ENCODE measurements at regions not wholly inside any gene's neighbourhood (a gene's known extent, or its start where the extent isn't known, plus 50 kb on each side); places are given as distances from the start of the nearest gene placed in this dataset.

GRCh38 chr6:14727494-14728395 lies 518.1 kb upstream of the JARID2 start:
- ATAC-seq, result no peak
- DNase-seq (ENCODE audit: low spot score), result no peak
- no peaks in the 10 kb centered on the region for H3K36me3 Mint-ChIP-seq
- H3K9me3 Mint-ChIP-seq, result peaks cover 4% of the 10 kb centered on the region
- no peak overlapping the region for H3K4me3 Mint-ChIP-seq
- peak overlapping the region; percentile 16 to 42 for H3K27ac Mint-ChIP-seq
- H3K27me3 Mint-ChIP-seq, result no peaks in the 10 kb centered on the region
- peaks cover 27 to 51% of the 10 kb centered on the region in 2 donors for H3K4me1 Mint-ChIP-seq (ENCODE audit: low read depth in 2 of 2)

DNA sequence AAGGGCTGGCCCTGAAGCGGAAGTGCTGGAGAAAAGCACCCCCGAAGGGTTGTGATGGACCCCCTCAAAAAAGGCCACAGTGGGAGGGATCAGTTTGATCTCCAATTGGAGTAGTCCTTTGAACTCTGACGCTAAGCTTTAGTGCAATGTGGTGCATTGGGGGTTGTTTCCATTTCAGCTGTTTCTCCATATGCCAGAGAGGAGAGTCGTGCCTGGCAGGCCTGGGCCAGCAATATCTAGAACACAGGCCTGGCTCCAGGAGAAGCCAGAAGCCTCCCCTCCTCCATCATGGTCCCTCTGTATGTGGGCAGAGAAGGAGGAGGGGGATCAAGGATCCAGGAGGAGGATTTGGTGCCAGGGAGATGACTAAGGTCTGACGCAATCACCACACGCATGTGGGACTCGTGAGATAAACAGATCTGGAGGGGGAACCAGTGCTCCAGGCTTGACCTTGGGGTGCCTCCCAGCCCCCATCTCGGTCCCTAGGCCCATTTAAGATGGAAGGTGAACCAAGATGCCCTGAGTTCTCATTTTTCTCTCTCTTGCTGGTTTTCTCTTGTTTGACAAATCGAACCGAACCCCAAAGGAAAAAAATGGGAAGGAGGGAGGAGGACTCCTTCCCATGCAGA lies 517.4 kb upstream of the JARID2 start:
- Mint-ChIP-seq H3K9me3 (peaks cover 2% of the 10 kb centered on the region), H3K27ac (peak overlapping the region; percentile 16 to 42), H3K27me3 (no peaks in the 10 kb centered on the region), H3K4me1 (ENCODE audit: low read depth in 2 of 2) (peaks cover 31 to 52% of the 10 kb centered on the region in 2 donors), H3K4me3 (no peak overlapping the region), H3K36me3 (peaks cover 2% of the 10 kb centered on the region)
- no peak for DNase-seq (ENCODE audit: low spot score)
- ATAC-seq, result no peak

GRCh38 chr6:14729129-14729871 lies 516.6 kb upstream of the JARID2 start:
- no peaks in the 10 kb centered on the region for H3K27me3 Mint-ChIP-seq

GRCh38 chr6:14730654-14731053 lies 515.2 kb upstream of the JARID2 start:
- peak overlapping the region in 1 of 2 donors; percentile 94 for H3K27ac Mint-ChIP-seq
- H3K36me3 Mint-ChIP-seq, result peaks cover 14% of the 10 kb centered on the region
- no peak overlapping the region for H3K4me3 Mint-ChIP-seq

More at GRCh38 chr6:14729129-14729871, 516.6 kb upstream of the JARID2 start:
- Mint-ChIP-seq H3K4me1 (ENCODE audit: low read depth in 2 of 2) (peaks cover 36 to 58% of the 10 kb centered on the region in 2 donors), H3K27ac (peak overlapping the region; percentile 14 to 42), H3K36me3 (peaks cover 10% of the 10 kb centered on the region), H3K9me3 (peaks cover 5% of the 10 kb centered on the region), H3K4me3 (no peak overlapping the region)
- ATAC-seq (no peak), DNase-seq (ENCODE audit: low spot score) (no peak)

DNA sequence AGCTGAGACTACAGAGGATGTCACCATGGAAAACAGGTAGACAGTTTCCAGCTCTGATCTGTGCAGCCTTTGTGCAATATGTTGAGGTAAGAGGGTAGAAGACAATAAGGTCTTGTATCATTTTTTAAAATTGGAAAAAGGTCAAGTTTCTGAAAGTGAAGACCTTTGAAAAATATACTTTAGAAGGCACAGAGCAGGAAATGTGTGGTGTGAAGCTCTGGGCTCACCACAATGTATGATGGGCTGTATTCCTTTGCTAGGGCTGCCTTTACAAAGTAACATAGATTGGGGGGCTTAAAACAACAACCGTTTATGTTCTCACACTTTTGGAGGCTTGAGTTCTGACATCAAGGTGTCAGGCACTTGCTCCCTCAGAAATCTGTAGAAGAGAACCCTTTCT lies 514.3 kb upstream of the JARID2 start:
- DNase-seq (ENCODE audit: low spot score), result no peak
- Mint-ChIP-seq H3K36me3 (peaks cover 19% of the 10 kb centered on the region), H3K27ac (peak overlapping the region; percentile 89 to 94), H3K4me1 (ENCODE audit: low read depth in 2 of 2) (peaks cover 57 to 75% of the 10 kb centered on the region in 2 donors), H3K9me3 (peaks cover 8% of the 10 kb centered on the region), H3K4me3 (peak overlapping the region; percentile 64), H3K27me3 (no peaks in the 10 kb centered on the region)
- no peak for ATAC-seq

More at GRCh38 chr6:14730654-14731053, 515.2 kb upstream of the JARID2 start:
- peaks cover 48 to 68% of the 10 kb centered on the region in 2 donors for H3K4me1 Mint-ChIP-seq (ENCODE audit: low read depth in 2 of 2)
- no peak for ATAC-seq
- no peak for DNase-seq (ENCODE audit: low spot score)
- peaks cover 8% of the 10 kb centered on the region for H3K9me3 Mint-ChIP-seq
- no peaks in the 10 kb centered on the region for H3K27me3 Mint-ChIP-seq

GRCh38 chr6:14732226-14732843 lies 513.5 kb upstream of the JARID2 start:
- Mint-ChIP-seq H3K27ac (peak overlapping the region; percentile 89 to 94), H3K9me3 (peaks cover 8% of the 10 kb centered on the region), H3K4me1 (ENCODE audit: low read depth in 2 of 2) (peaks cover 64 to 77% of the 10 kb centered on the region in 2 donors), H3K27me3 (no peaks in the 10 kb centered on the region), H3K36me3 (peaks cover 23% of the 10 kb centered on the region), H3K4me3 (peak overlapping the region; percentile 64)
- ATAC-seq, result no peak
- DNase-seq (ENCODE audit: low spot score), result no peak

GRCh38 chr6:14732844-14733757 lies 512.8 kb upstream of the JARID2 start:
- peaks cover 64 to 76% of the 10 kb centered on the region in 2 donors for H3K4me1 Mint-ChIP-seq (ENCODE audit: low read depth in 2 of 2)
- peak overlapping the region; percentile 64 for H3K4me3 Mint-ChIP-seq
- ATAC-seq (peak; percentile 69 to 72), DNase-seq (ENCODE audit: low spot score) (no peak)
- H3K27ac Mint-ChIP-seq, result peak overlapping the region; percentile 89 to 94
- H3K27me3 Mint-ChIP-seq, result no peaks in the 10 kb centered on the region
- H3K9me3 Mint-ChIP-seq, result peaks cover 8% of the 10 kb centered on the region
- peaks cover 23% of the 10 kb centered on the region for H3K36me3 Mint-ChIP-seq

GRCh38 chr6:14734052-14734415 lies 511.8 kb upstream of the JARID2 start:
- peak overlapping the region; percentile 64 for H3K4me3 Mint-ChIP-seq
- peaks cover 8% of the 10 kb centered on the region for H3K9me3 Mint-ChIP-seq
- ATAC-seq, result no peak
- peak overlapping the region; percentile 89 to 94 for H3K27ac Mint-ChIP-seq
- no peaks in the 10 kb centered on the region for H3K27me3 Mint-ChIP-seq
- peaks cover 23% of the 10 kb centered on the region for H3K36me3 Mint-ChIP-seq
- no peak for DNase-seq (ENCODE audit: low spot score)
- peaks cover 66 to 78% of the 10 kb centered on the region in 2 donors for H3K4me1 Mint-ChIP-seq (ENCODE audit: low read depth in 2 of 2)

- Mint-ChIP-seq H3K27me3 (no peaks in the 10 kb centered on the region), H3K27ac (peak overlapping the region; percentile 89 to 94), H3K36me3 (peaks cover 28% of the 10 kb centered on the region), H3K4me1 (ENCODE audit: low read depth in 2 of 2) (peaks cover 72 to 76% of the 10 kb centered on the region in 2 donors), H3K9me3 (peaks cover 8% of the 10 kb centered on the region), H3K4me3 (peak overlapping the region; percentile 64)
- DNase-seq (ENCODE audit: low spot score) (peak; percentile 79), ATAC-seq (peak; percentile 85 to 89)
Measured at GRCh38 chr6:14734416-14735340, 511.2 kb upstream of the JARID2 start.

GRCh38 chr6:14735956-14736486 lies 509.8 kb upstream of the JARID2 start:
- Mint-ChIP-seq H3K9me3 (peaks cover 11% of the 10 kb centered on the region), H3K4me1 (ENCODE audit: low read depth in 2 of 2) (peaks cover 79 to 82% of the 10 kb centered on the region in 2 donors), H3K27me3 (peaks cover 0 to 2% of the 10 kb centered on the region in 2 donors), H3K4me3 (peak overlapping the region; percentile 68), H3K36me3 (peaks cover 34% of the 10 kb centered on the region), H3K27ac (peak overlapping the region; percentile 89 to 94)
- ATAC-seq, result peak; percentile 53 to 72
- DNase-seq (ENCODE audit: low spot score), result no peak

DNA sequence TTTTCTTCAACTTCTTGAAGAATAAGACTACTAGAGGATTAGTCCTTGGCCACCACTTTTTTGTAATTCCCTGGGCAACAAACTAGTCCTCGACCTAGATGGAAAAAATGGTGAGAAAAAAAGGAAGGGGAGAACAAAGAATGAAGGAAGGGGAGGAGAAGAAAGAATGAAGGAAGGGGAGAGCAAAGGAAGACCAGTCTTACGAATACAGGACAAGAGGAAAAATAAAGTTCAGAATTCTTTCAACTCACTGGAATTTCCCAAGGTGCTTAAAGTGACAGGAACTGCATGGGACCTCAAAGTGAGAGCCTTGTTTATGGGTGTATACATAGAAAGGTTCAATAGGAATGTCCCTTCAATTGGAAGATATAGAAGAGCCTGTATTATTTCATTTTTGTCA lies 509.3 kb upstream of the JARID2 start:
- Mint-ChIP-seq H3K9me3 (peaks cover 14% of the 10 kb centered on the region), H3K27me3 (peaks cover 0 to 2% of the 10 kb centered on the region in 2 donors), H3K36me3 (peaks cover 38% of the 10 kb centered on the region), H3K4me1 (ENCODE audit: low read depth in 2 of 2) (peaks cover 77 to 80% of the 10 kb centered on the region in 2 donors), H3K27ac (peak overlapping the region; percentile 89 to 94), H3K4me3 (peak overlapping the region; percentile 68)
- ATAC-seq (no peak), DNase-seq (ENCODE audit: low spot score) (no peak)
